ENCODE measurements at regions not wholly inside any gene's neighbourhood (a gene's known extent, or its start where the extent isn't known, plus 50 kb on each side); places are given as distances from the start of the nearest gene placed in this dataset.

DNA sequence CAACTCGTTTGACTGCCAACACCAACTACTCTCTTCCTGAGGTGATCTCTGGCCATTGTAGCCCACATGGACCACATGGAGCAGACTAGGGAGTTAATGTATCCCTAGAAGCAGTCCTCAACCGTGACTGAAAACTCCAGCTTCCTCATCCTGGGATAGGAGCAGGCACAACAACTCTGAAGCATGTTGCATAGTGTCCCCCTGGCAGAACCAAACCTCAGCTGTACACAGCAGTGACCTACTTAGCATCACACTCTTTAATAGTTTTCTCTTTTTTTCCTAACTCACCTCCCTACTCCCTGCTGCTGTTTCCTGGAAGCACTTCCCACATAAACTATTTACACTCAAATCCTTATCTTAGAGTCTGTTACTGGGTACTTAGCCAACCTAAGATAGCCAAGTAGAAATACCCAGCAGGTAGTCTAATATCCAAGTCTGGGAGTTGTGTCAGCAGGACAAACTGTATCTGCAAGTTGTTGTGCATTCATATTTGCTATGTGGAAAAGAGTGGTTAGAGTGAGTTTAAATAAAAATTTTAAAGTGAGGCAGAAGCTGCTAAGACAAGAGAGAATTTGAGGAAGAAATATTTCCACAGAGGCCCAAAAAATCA lies 228.8 kb downstream of the LTN1 start:
- peaks cover 2 to 14% of the 10 kb centered on the region in 2 donors for H3K36me3 Mint-ChIP-seq
- no peak overlapping the region for H3K4me3 Mint-ChIP-seq
- DNase-seq: no peak

DNA sequence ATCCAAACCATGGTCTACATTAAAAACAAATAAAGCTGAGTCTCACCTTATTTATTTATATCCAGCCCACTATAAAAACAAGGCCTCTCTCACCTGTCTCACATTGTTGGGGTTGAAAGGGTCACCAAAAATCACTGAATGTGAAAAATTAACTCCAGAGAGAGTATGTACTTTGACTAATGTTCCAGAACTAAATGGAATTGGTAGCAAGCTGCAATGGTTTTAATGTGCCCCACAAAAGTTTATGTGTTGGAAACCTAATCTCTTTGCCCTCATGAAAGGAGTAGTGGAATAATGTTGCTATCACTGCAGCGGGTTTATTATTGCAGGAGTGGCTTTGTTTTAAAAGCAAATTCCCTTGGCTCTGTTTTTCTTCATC lies 230.3 kb downstream of the LTN1 start:
- no peaks in the 10 kb centered on the region for H3K4me1 Mint-ChIP-seq
- peaks cover 2 to 14% of the 10 kb centered on the region in 2 donors for H3K36me3 Mint-ChIP-seq
- H3K27me3 Mint-ChIP-seq: no peaks in the 10 kb centered on the region
- no peak for ATAC-seq (replicated peaks)
- H3K4me3 Mint-ChIP-seq: no peak overlapping the region
- peaks cover 8 to 12% of the 10 kb centered on the region in 2 donors for H3K9me3 Mint-ChIP-seq
- DNase-seq: no peak
- no peak overlapping the region for H3K27ac Mint-ChIP-seq

More for the DNA sequence above, 228.8 kb downstream of the LTN1 start:
- ATAC-seq (replicated peaks): no peak
- H3K9me3 Mint-ChIP-seq: peaks cover 8 to 12% of the 10 kb centered on the region in 2 donors
- H3K4me1 Mint-ChIP-seq: no peaks in the 10 kb centered on the region
- H3K27ac Mint-ChIP-seq: no peak overlapping the region
- H3K27me3 Mint-ChIP-seq: no peaks in the 10 kb centered on the region

DNA sequence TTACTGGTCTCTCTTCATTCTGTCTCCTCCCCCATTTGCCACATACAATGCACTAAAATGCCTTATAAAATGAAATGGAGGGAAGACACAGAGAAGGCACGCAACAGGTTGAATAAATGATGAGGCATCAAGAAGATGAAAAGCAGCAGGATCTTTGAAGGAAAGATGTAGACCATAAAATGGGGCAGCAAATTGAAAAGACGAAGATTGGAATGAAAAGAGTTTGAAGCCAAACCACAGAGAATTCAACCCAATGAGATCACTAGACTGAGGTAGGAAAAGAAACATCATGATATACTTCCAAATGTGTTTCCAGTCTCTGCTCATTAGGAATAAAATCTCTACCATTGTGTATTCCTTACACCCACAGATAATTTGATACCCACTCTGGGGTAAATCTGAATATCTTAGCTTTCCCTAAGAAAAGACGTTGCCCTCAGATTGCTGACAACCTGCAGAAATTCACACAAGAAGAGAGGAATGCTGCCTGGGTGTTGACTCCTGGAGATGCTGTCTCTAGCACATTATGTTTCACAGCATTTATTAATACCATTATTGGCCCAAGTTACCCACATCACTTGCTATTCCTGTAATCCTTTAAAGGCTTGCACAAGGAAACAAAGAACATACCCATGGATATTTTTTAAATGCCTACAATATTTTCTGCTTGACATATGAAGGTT lies 230.9 kb downstream of the LTN1 start:
- H3K4me1 Mint-ChIP-seq: no peaks in the 10 kb centered on the region
- ATAC-seq (replicated peaks) (no peak), DNase-seq (no peak)
- no peak overlapping the region for H3K27ac Mint-ChIP-seq
- H3K4me3 Mint-ChIP-seq: no peak overlapping the region
- peaks cover 8 to 10% of the 10 kb centered on the region in 2 donors for H3K9me3 Mint-ChIP-seq
- no peaks in the 10 kb centered on the region for H3K27me3 Mint-ChIP-seq
- H3K36me3 Mint-ChIP-seq: peaks cover 0 to 11% of the 10 kb centered on the region in 2 donors

DNA sequence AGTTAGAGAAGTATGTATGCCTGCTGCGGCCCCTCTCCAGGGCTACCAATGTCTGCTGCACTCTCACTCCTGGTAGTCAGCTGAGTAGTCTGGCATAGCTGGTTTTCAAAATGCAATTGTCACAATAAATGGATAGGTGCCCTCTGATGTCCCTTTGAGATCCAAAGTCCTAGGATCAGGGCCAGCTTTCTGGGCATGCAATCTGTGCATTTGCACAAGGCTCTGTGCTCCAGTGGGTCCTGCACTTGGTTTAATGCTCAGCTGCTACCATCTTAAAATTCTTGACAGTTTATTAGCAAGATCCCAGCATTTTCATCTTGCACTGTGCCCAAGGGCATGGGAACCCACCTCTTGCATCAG lies 233.8 kb downstream of the LTN1 start:
- H3K9me3 Mint-ChIP-seq: peaks cover 0 to 5% of the 10 kb centered on the region in 2 donors
- DNase-seq (no peak), ATAC-seq (replicated peaks) (no peak)
- H3K4me3 Mint-ChIP-seq: no peak overlapping the region
- no peaks in the 10 kb centered on the region for H3K36me3 Mint-ChIP-seq
- no peak overlapping the region for H3K27ac Mint-ChIP-seq
- H3K27me3 Mint-ChIP-seq: no peaks in the 10 kb centered on the region
- no peaks in the 10 kb centered on the region for H3K4me1 Mint-ChIP-seq

DNA sequence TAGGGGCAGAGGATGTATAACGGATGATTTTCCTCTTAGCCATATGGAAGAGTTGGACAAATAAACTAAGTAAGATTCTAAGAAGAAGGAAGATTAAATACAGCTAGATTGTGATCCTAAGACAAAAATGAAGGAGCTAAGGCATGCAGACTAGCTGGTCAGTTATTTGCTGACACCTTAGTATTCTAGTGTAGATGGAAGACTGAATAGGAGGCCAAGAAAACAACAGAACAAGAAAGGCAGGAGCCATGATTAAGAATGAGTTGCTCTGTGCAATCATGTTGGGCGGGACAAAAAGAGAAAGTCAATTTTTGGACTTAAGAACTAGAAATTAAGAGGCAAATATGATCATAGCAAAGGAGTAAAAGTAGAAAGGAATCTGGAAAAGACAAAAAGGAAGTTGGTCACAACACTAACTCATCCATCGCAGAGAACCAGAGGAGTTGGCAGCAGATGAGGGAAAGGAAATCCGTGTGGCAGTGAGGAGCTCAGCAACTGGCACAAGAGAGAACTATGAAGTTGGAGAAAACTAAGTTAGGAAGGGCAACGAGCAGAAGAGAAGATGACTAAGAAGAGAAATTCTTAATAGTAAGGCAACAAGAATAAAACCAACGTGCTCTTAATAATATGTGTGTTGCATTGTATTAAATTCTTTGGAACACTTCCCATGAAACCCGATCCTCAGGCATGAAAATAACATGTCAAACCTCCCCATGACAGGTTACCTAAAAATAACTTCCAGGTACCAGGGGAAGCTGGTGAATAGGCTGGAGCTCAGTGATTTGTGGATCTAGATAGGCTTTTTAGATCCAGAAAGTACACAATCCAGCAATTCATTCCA lies 234.4 kb downstream of the LTN1 start:
- no peaks in the 10 kb centered on the region for H3K27me3 Mint-ChIP-seq
- no peak overlapping the region for H3K4me3 Mint-ChIP-seq
- H3K9me3 Mint-ChIP-seq: peaks cover 0 to 5% of the 10 kb centered on the region in 2 donors
- H3K4me1 Mint-ChIP-seq: no peaks in the 10 kb centered on the region
- H3K27ac Mint-ChIP-seq: no peak overlapping the region
- no peak for ATAC-seq (replicated peaks)
- no peaks in the 10 kb centered on the region for H3K36me3 Mint-ChIP-seq
- DNase-seq: no peak

DNA sequence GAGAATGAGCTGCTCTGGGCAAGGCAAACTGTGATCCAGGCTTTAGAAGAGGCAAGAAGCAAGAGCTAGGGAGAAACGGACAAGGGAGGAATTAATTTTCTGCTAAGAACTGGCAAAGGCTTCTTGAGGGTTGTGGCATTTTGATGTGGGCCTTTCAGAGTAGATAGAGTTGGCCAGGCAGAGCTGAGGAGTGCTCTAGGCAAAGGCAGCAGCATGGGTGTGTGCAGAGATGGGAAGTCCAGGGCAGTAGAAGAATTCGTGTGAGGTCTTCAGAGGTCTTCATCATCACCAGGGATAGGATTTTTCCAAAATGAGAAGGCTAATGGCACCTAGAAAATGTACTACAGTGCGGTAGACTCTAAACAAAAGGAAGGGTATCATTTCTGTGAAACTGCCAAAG lies 237.8 kb downstream of the LTN1 start:
- H3K4me1 Mint-ChIP-seq: no peaks in the 10 kb centered on the region
- H3K27me3 Mint-ChIP-seq: no peaks in the 10 kb centered on the region
- no peaks in the 10 kb centered on the region for H3K36me3 Mint-ChIP-seq
- ATAC-seq (replicated peaks) (no peak), DNase-seq (no peak)
- no peak overlapping the region for H3K4me3 Mint-ChIP-seq
- H3K27ac Mint-ChIP-seq: no peak overlapping the region
- peaks cover 0 to 4% of the 10 kb centered on the region in 2 donors for H3K9me3 Mint-ChIP-seq

DNA sequence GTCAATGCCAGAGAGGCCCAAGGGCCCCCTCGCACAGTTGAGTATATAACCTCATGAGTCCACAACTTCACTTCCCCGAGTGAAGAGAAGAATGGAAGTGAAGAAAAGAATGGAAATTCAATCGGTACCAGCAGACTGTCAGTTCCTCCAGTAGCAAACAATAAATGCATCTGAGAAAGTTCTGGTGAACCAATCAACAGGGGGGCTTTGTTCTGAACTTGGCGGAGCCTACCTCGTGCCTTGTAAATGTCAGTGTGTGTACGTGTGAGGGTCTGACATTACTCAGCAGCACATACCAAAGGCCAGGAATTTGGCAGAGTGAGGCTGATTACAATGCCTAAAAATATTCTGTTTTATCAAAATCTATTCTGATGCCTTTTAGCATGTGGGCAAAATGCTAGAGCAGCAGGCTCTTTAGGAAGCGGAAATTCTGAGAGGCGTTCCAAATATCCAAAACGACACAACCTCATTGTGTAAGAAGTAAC lies 238.5 kb downstream of the LTN1 start:
- Mint-ChIP-seq H3K9me3 (no peaks in the 10 kb centered on the region), H3K4me3 (no peak overlapping the region), H3K36me3 (no peaks in the 10 kb centered on the region), H3K27ac (no peak overlapping the region), H3K27me3 (no peaks in the 10 kb centered on the region), H3K4me1 (no peaks in the 10 kb centered on the region)
- ATAC-seq (replicated peaks) (no peak), DNase-seq (no peak)

DNA sequence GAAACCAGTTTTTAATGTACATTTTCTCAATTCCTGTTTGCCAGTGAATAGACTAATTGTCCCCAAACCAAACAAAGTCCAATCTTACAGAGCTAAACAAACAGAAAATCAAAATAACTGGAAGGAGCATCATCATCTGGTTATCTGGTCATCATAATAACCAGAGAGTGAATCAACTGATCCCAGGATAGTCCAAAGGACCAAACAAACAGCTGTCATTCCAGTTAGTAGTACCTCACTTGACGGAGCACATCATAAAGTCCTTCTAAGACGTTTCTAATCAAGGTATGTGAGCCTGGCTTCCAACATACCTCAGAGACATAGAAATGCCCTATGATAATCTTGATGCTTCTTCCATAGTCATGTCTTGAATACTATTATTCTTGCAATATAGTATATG lies 240.5 kb downstream of the LTN1 start:
- H3K36me3 Mint-ChIP-seq: no peaks in the 10 kb centered on the region
- H3K27ac Mint-ChIP-seq: no peak overlapping the region
- H3K9me3 Mint-ChIP-seq: no peaks in the 10 kb centered on the region
- H3K4me1 Mint-ChIP-seq: no peaks in the 10 kb centered on the region
- H3K27me3 Mint-ChIP-seq: no peaks in the 10 kb centered on the region
- ATAC-seq (replicated peaks) (no peak), DNase-seq (no peak)
- no peak overlapping the region for H3K4me3 Mint-ChIP-seq

DNA sequence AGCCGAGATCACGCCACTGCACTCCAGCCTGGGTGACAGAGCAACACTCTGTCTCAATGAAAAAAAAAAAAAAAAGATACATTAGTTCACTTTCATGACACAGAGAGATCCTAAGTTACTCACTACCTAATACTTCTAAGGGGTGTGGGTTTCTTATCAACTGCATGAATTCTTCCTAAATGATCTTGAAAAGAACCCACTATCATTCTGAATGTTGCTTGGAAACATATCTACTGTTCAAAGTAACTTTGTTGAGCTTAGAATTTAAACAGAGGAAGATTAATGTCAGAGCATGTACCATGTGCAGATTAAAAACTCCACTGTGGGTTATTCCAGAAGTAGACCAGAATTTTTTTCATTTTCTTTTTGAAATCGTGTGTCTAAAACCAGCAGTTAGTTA lies 241.5 kb downstream of the LTN1 start:
- H3K4me3 Mint-ChIP-seq: no peak overlapping the region
- no peak overlapping the region for H3K27ac Mint-ChIP-seq
- H3K36me3 Mint-ChIP-seq: no peaks in the 10 kb centered on the region
- H3K9me3 Mint-ChIP-seq: no peaks in the 10 kb centered on the region
- ATAC-seq (replicated peaks): no peak
- no peaks in the 10 kb centered on the region for H3K4me1 Mint-ChIP-seq
- no peak for DNase-seq
- no peaks in the 10 kb centered on the region for H3K27me3 Mint-ChIP-seq

DNA sequence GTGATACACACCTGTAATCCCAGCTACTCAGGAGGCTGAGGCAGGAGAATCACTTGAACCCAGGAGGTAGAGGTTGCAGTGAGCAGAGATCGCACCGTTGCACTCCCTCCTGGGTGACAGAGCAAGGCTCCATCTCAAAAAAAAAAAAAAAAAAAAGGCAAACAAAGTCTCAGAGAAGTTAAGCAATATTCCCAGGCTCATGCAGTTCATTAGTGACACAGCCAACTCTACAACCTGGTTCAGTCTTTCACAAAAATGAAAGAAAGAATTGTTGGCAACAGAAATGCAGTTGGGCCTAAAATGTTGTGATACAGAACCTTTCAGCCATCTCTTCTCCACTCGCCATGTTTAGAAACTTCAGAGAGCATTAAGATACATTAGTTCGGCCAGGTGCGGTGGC lies 242.1 kb downstream of the LTN1 start:
- no peak for ATAC-seq (replicated peaks)
- no peaks in the 10 kb centered on the region for H3K4me1 Mint-ChIP-seq
- H3K4me3 Mint-ChIP-seq: no peak overlapping the region
- no peaks in the 10 kb centered on the region for H3K9me3 Mint-ChIP-seq
- H3K36me3 Mint-ChIP-seq: no peaks in the 10 kb centered on the region
- H3K27me3 Mint-ChIP-seq: no peaks in the 10 kb centered on the region
- no peak for DNase-seq
- H3K27ac Mint-ChIP-seq: no peak overlapping the region

DNA sequence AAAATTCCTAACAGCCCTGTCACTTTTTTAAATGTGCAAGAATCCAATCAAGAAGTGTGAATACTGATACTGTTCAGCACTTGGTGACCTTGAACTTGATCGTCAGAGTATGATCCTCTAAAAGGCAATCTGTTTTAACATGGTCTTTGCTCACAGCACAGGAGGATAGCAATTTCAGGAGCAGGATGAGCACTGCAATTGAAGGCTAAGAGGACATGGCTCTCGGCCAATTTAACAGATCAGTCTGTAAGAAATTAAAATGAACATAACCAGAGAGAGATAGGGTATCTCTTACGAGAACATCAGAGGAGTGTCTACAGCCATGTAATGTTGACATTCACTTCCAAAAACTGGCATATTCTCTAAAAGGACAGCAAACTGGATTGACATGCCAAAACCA lies 243.1 kb downstream of the LTN1 start:
- Mint-ChIP-seq H3K9me3 (no peaks in the 10 kb centered on the region), H3K36me3 (no peaks in the 10 kb centered on the region), H3K4me1 (no peaks in the 10 kb centered on the region), H3K27ac (no peak overlapping the region), H3K27me3 (no peaks in the 10 kb centered on the region), H3K4me3 (no peak overlapping the region)
- no peak for ATAC-seq (replicated peaks)
- no peak for DNase-seq

DNA sequence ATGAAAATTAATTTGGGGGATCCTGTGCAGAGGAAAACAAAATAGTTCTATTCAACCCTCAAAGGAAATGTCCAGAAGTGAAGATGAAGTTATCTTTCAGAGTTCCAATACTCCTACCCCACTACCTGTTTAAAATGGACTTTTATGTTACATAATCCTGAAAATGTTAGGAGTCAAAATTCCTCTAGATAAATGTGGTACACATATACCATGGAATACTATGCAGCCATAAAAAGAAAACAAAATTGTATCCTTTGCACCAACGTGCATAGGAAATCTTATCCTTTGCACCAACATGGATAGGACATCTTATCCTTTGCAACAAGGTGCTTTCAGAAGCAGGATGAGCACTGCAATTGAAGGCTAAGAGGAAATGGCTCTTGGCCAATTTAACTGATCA lies 245.2 kb downstream of the LTN1 start:
- Mint-ChIP-seq H3K4me3 (no peak overlapping the region), H3K36me3 (peaks cover 0 to 4% of the 10 kb centered on the region in 2 donors), H3K27ac (no peak overlapping the region), H3K4me1 (no peaks in the 10 kb centered on the region), H3K9me3 (no peaks in the 10 kb centered on the region), H3K27me3 (peaks cover 0 to 3% of the 10 kb centered on the region in 2 donors)
- DNase-seq (no peak), ATAC-seq (replicated peaks) (no peak)

DNA sequence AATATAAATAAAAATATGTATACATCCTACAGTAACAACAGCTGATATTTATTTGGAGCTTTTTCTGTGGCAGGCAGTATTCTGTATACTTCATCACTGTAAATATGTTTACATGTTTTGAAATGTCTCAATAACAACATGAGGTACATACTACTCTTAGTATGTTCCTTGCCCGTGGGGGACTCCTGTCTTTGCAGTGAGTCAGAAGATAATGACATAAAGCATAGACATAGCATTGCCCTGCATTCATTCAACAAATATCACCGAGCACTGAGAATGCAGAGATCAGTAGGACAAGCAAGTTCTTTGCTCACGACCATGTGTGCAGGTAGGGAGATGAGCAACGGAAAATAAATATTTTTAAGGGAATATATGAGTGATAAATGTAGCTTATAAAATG lies 246.5 kb downstream of the LTN1 start:
- ATAC-seq (replicated peaks) (no peak), DNase-seq (no peak)
- Mint-ChIP-seq H3K27me3 (peaks cover 0 to 3% of the 10 kb centered on the region in 2 donors), H3K9me3 (no peaks in the 10 kb centered on the region), H3K4me1 (no peaks in the 10 kb centered on the region), H3K36me3 (peaks cover 0 to 4% of the 10 kb centered on the region in 2 donors), H3K4me3 (no peak overlapping the region), H3K27ac (no peak overlapping the region)

DNA sequence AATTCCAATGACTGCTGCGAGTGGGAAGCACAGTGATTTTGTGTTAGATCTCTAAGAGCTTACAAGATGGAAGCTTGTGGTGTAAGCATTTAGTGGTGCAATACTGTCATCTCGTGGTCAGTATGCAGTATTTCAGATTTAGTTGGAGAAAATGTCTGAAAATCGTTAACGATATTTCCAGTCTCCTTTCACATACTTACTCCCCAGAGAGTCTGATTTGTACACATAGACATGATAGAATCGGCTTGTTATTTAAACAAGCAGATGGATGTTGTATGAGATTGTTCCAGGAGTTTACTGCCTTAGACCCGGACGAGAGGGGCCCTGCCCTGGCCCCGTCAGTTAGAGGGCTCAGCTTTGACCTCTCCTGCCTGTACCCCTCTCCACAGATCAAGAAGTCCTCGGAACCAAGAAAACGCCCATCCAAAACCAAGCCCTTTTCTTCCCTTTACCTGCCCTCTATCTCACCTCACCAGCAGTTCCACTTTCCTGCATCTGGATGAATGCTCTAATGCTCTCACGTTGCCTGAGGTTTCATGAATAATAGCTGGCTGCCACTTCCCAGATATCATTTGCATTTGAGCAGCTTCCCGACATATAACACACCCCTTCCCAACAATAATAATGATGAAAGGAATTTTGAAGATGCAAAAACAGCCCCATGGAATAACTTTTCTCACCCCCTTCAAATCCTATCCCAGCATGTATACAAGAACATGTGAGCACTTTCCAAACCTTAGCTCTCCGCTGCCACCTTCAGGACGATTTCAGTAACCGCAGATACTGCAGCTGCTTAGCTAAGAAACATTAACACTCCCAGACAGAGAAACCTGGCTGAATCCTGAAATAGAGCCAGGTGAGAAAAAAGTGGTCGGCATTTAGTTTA lies 247.3 kb downstream of the LTN1 start:
- Mint-ChIP-seq H3K9me3 (no peaks in the 10 kb centered on the region), H3K27me3 (peaks cover 0 to 3% of the 10 kb centered on the region in 2 donors), H3K27ac (no peak overlapping the region), H3K4me1 (no peaks in the 10 kb centered on the region), H3K4me3 (no peak overlapping the region), H3K36me3 (peaks cover 0 to 4% of the 10 kb centered on the region in 2 donors)
- DNase-seq (peak; percentile 44), ATAC-seq (replicated peaks) (peak; percentile 83 to 89)

All from stimulated activated naive B cell treated with anti-CD40 and anti-IgM and Interleukin-4, amounts not matched to agents 10 μg/mL and 1 μg/mL and 100 μg/mL, for 72 hours (primary cell).